Ovary (tissue), 7 donors: ENCODE measurements at regions not wholly inside any gene's neighbourhood (a gene's known extent, or its start where the extent isn't known, plus 50 kb on each side); places are given as distances from the start of the nearest gene placed in this dataset.

ENCODE experiments used
- DNase-seq, 5 donors: peaks; one replicate each; pipeline ENCODE4 v3.0.0-alpha.2; 2019 to 2020
- H3K27ac ChIP-seq, 2 donors: fragments of 200-600 bp; one replicate each; pipeline versions ENCODE4 v1.5.1 to v1.8.0; 2019 to 2022
- H3K27me3 ChIP-seq: fragments of 200-600 bp; one replicate; pipeline ENCODE4 v1.8.0; 2022
- H3K36me3 ChIP-seq: fragments of 200-600 bp; sonication (generic); one replicate; pipeline ENCODE4 v1.5.1; 2019
- H3K4me1 ChIP-seq: one replicate; pipeline ENCODE4 v1.8.1; 2013; ENCODE audit warnings: mild to moderate bottlenecking, moderate library complexity; ENCODE audit not compliant: insufficient read depth
- H3K4me3 ChIP-seq: fragments of 200-600 bp; sonication (generic); one replicate; pipeline ENCODE4 v1.5.1; 2017
- H3K9me3 ChIP-seq, 2 donors: fragments of 200-600 bp in 1 of 2; sonication (generic) in 1 of 2; one replicate each; pipeline versions ENCODE4 v1.5.1 to v1.8.1; 2013 to 2019; ENCODE audit warnings: mild to moderate bottlenecking in 1 of 2, moderate library complexity in 1 of 2
- EP300 ChIP-seq: sonication (generic); formaldehyde crosslinking; IDR thresholded peaks from one replicate; pipeline ENCODE4 v1.6.1; 2017; ENCODE audit warnings: antibody characterized with exemption
- POLR2A ChIP-seq: fragments of 450-650 bp; IDR thresholded peaks from one replicate; pipeline ENCODE4 v1.6.1; 2017; ENCODE audit warnings: antibody characterized with exemption, mild to moderate bottlenecking, moderate library complexity
- whole genome bisulfite sequencing, 3 donors: extraction: QIAGEN DNeasy Blood & Tissue Kit in 1 of 3; methylation state at CpG; one replicate each; pipeline versions ENCODE4 v1.1.5 to v1.1.7; 2013 to 2017; 5-methylcytosine and 5-hydroxymethylcytosine counted together
- intact Hi-C, 4 donors: fragments of 100-400 bp; cut with DNase I; formaldehyde crosslinking; loops; one replicate each; pipeline versions ENCODE4 v1.11.0 to v1.15.1; 2022 to 2023
- TF ChIP-seq, protein P1 (sequence below), 3 donors: fragments of 450-650 bp in 2 of 3; fragments of 200-600 bp in 1 of 3; IDR thresholded peaks; one replicate each; pipeline versions ENCODE4 v1.5.1 to v1.8.0; 2016 to 2022; ENCODE audit warnings: antibody characterized with exemption in 3 of 3, mild to moderate bottlenecking in 1 of 3
- donor health status: DM: no; HTN: no; CAD: no; lungs with moderate emphysema.
- donor health status: DM: no; HTN: no; CAD: no.
- donor health status: Bipolar disorder and iron deficiency.
- donor health status: DM: no; HTN: no; CAD: no.
- donor health status: DM: yes; HTN: yes; CAD: no.

GRCh38 chr10:110419265-110419664 lies 78.4 kb upstream of the DUSP5 start:
- Histone ChIP-seq H3K4me3 (no peak overlapping the region), H3K27me3 (no peaks in the 10 kb centered on the region), H3K36me3 (no peaks in the 10 kb centered on the region), H3K9me3 (no peaks in the 10 kb centered on the region), H3K4me1 (no peaks in the 10 kb centered on the region), H3K27ac (no peak overlapping the region)
- no peak for DNase-seq
- intact Hi-C loops: no loop called here
- 85 to 89% (median 87%) methylated on average over 5 of the region's 5 CpGs for WGBS, 3 donors
- TF ChIP-seq, protein P1, sequence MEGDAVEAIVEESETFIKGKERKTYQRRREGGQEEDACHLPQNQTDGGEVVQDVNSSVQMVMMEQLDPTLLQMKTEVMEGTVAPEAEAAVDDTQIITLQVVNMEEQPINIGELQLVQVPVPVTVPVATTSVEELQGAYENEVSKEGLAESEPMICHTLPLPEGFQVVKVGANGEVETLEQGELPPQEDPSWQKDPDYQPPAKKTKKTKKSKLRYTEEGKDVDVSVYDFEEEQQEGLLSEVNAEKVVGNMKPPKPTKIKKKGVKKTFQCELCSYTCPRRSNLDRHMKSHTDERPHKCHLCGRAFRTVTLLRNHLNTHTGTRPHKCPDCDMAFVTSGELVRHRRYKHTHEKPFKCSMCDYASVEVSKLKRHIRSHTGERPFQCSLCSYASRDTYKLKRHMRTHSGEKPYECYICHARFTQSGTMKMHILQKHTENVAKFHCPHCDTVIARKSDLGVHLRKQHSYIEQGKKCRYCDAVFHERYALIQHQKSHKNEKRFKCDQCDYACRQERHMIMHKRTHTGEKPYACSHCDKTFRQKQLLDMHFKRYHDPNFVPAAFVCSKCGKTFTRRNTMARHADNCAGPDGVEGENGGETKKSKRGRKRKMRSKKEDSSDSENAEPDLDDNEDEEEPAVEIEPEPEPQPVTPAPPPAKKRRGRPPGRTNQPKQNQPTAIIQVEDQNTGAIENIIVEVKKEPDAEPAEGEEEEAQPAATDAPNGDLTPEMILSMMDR (IDR thresholded peaks at IDR 0.05): no peak
- TF ChIP-seq POLR2A (no peak), EP300 (no peak)

DNA sequence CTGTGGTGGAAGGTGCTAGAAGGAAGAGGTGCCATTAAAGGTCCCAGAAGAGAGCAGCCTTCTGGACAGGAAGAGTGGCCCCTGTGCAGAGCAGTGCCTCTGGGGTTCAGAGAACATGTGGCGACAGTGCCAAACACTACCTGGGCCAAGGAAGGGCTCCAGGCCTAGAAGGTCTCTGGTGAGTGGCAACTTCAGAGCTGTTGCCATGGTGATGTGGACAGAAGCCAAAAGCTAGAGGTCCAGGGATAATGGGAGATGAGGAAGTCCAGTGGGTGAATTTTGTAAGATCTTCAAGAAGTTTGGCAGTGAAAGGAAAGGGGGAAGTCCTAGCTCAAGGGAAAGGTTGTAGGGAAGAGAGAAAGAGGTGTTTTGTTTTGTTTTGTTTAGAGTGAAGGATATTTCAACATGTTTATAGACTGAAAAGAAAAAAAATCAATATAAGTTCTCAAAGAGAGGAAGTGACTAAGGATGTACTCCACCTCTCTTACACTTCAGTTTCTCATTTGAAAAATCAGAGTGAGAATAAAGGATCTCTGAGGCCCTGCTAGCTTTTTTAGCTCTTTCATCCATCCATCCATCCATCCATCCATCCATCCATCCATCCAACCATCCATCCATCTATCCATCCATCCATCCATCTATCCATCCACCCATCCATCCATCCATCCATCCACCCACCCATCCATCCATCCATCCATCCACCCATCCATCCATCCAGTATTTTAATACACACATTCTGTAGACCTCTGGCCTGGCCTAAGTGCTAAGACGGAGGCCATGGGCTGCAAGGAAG lies 77.1 kb upstream of the DUSP5 start:
- Histone ChIP-seq H3K4me3 (no peak overlapping the region), H3K4me1 (no peaks in the 10 kb centered on the region), H3K27ac (no peak overlapping the region), H3K9me3 (no peaks in the 10 kb centered on the region), H3K36me3 (no peaks in the 10 kb centered on the region), H3K27me3 (no peaks in the 10 kb centered on the region)
- TF ChIP-seq EP300 (no peak), POLR2A (no peak)
- TF ChIP-seq, protein P1 (IDR thresholded peaks at IDR 0.05): no peak
- 93 to 100% (median 96%) methylated on average over 2 of the region's 2 CpGs for WGBS, 3 donors
- intact Hi-C loops: no loop called here
- no peak for DNase-seq

- TF ChIP-seq, protein P1 (IDR thresholded peaks at IDR 0.05): no peak
- TF ChIP-seq POLR2A: no peak
- H3K4me1 ChIP-seq: peaks cover under 1% of the 10 kb centered on the region
- DNase-seq: no peak
- WGBS, 3 donors: 20 to 45% (median 22%) methylated on average over 3 of the region's 3 CpGs
- intact Hi-C loops: no loop called here
- no peaks in the 10 kb centered on the region for H3K36me3 ChIP-seq
- no peak overlapping the region for H3K4me3 ChIP-seq
- no peaks in the 10 kb centered on the region for H3K9me3 ChIP-seq
- no peak overlapping the region for H3K27ac ChIP-seq
- no peaks in the 10 kb centered on the region for H3K27me3 ChIP-seq
Measured at GRCh38 chr10:110421512-110422138, 76.1 kb upstream of the DUSP5 start.

DNA sequence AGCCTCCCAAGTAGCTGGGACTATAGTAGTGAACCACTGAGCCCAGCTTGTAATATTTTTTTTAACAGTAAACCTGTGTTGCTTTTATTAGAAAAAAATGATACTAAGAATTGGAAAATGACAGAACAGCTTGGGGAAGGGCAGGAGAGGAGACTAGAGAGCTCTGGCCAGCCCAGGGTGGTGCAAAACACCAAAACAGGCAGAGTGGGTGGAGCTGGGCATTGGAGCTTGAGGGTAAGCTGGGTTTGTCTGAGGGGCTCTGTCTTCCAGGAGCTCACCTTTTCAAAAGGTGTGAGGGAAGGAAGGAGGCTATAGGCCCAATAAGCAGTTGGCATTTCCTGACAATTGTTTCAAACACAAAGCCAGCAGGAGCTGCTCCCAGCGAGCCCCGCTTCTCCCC lies 75.2 kb upstream of the DUSP5 start:
- H3K27ac ChIP-seq: no peak overlapping the region
- 92 to 93% (median 93%) methylated on average over 2 of the region's 2 CpGs for WGBS, 3 donors
- intact Hi-C loops: no loop called here
- H3K36me3 ChIP-seq: no peaks in the 10 kb centered on the region
- peaks cover 4% of the 10 kb centered on the region for H3K4me1 ChIP-seq
- no peak overlapping the region for H3K4me3 ChIP-seq
- H3K27me3 ChIP-seq: no peaks in the 10 kb centered on the region
- TF ChIP-seq POLR2A: no peak
- TF ChIP-seq, protein P1 (IDR thresholded peaks at IDR 0.05): no peak
- no peak for DNase-seq
- H3K9me3 ChIP-seq: no peaks in the 10 kb centered on the region
